MCF 10A (cell line): ENCODE measurements at regions not wholly inside any gene's neighbourhood (a gene's known extent, or its start where the extent isn't known, plus 50 kb on each side); places are given as distances from the start of the nearest gene placed in this dataset.

ENCODE experiments used
- BruUV-seq: library from RNA; stranded (reverse); fragments of 400-500 nt; replicated peaks from 2 replicates; lab custom pipeline; 2021; lab: Mats Ljungman, UMichigan
- CTCF ChIA-PET: fragments of 300-600 bp; sonication (Branson Sonifier 250); formaldehyde crosslinking; extraction: SDS; loops from one replicate; lab custom pipeline; 2021; ENCODE audit warnings: antibody characterized with exemption, inconsistent platforms; lab: Yijun Ruan, JAX
- POLR2A ChIA-PET: fragments of 300-600, 350-650 bp; sonication (Branson Sonifier 250); formaldehyde crosslinking; extraction: SDS; loops from one replicate; lab custom pipeline; 2020; ENCODE audit warnings: antibody characterized with exemption, inconsistent platforms; lab: Yijun Ruan, JAX
- DNase-seq: peaks from one replicate; pipeline ENCODE4 v3.0.0-alpha.2; 2018; ENCODE audit not compliant: unreplicated experiment
- H3K27ac Mint-ChIP-seq: one replicate; pipeline ENCODE4 v1.8.0; 2022; ENCODE audit warnings: mild to moderate bottlenecking, low read depth, mixed read lengths; ENCODE audit not compliant: unreplicated experiment
- H3K27me3 Mint-ChIP-seq: one replicate; pipeline ENCODE4 v1.8.0; 2022; ENCODE audit warnings: mixed read lengths; ENCODE audit not compliant: insufficient read depth, unreplicated experiment
- H3K36me3 Mint-ChIP-seq: one replicate; pipeline ENCODE4 v1.8.0; 2022; ENCODE audit warnings: mild to moderate bottlenecking, moderate library complexity, mixed read lengths; ENCODE audit not compliant: insufficient read depth, unreplicated experiment
- H3K4me1 Mint-ChIP-seq: one replicate; pipeline ENCODE4 v1.8.0; 2022; ENCODE audit warnings: mixed read lengths; ENCODE audit not compliant: insufficient read depth, unreplicated experiment
- H3K4me3 Mint-ChIP-seq: one replicate; pipeline ENCODE4 v1.8.0; 2022; ENCODE audit warnings: mild to moderate bottlenecking, moderate library complexity, mixed read lengths; ENCODE audit not compliant: unreplicated experiment
- H3K9me3 Mint-ChIP-seq: one replicate; pipeline ENCODE4 v1.8.0; 2022; ENCODE audit warnings: mixed read lengths; ENCODE audit not compliant: unreplicated experiment
- intact Hi-C: fragments of 100-400 bp; cut with micrococcal nuclease; formaldehyde crosslinking; loops from 2 replicates; pipeline ENCODE4 v1.14.1; 2022
- TF ChIP-seq, protein P1 (sequence below): fragments of 200-600 bp; IDR thresholded peaks from one replicate; pipeline ENCODE4 v1.8.0; 2022; ENCODE audit warnings: antibody characterized with exemption, mild to moderate bottlenecking; ENCODE audit not compliant: unreplicated experiment

GRCh38 chr2:8544171-8544785 lies 137.6 kb upstream of the ID2 start:
- Mint-ChIP-seq H3K4me1 (no peaks in the 10 kb centered on the region), H3K9me3 (peaks cover 21% of the 10 kb centered on the region), H3K27ac (no peak overlapping the region), H3K4me3 (no peak overlapping the region), H3K36me3 (no peaks in the 10 kb centered on the region), H3K27me3 (no peaks in the 10 kb centered on the region)
- DNase-seq, result no peak
- BruUV-seq, result no TSS peak
- TF ChIP-seq, protein P1, sequence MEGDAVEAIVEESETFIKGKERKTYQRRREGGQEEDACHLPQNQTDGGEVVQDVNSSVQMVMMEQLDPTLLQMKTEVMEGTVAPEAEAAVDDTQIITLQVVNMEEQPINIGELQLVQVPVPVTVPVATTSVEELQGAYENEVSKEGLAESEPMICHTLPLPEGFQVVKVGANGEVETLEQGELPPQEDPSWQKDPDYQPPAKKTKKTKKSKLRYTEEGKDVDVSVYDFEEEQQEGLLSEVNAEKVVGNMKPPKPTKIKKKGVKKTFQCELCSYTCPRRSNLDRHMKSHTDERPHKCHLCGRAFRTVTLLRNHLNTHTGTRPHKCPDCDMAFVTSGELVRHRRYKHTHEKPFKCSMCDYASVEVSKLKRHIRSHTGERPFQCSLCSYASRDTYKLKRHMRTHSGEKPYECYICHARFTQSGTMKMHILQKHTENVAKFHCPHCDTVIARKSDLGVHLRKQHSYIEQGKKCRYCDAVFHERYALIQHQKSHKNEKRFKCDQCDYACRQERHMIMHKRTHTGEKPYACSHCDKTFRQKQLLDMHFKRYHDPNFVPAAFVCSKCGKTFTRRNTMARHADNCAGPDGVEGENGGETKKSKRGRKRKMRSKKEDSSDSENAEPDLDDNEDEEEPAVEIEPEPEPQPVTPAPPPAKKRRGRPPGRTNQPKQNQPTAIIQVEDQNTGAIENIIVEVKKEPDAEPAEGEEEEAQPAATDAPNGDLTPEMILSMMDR, result no peak
- intact Hi-C loops, result no loop called here
- CTCF ChIA-PET, result no interaction called here
- POLR2A ChIA-PET, result no interaction called here

DNA sequence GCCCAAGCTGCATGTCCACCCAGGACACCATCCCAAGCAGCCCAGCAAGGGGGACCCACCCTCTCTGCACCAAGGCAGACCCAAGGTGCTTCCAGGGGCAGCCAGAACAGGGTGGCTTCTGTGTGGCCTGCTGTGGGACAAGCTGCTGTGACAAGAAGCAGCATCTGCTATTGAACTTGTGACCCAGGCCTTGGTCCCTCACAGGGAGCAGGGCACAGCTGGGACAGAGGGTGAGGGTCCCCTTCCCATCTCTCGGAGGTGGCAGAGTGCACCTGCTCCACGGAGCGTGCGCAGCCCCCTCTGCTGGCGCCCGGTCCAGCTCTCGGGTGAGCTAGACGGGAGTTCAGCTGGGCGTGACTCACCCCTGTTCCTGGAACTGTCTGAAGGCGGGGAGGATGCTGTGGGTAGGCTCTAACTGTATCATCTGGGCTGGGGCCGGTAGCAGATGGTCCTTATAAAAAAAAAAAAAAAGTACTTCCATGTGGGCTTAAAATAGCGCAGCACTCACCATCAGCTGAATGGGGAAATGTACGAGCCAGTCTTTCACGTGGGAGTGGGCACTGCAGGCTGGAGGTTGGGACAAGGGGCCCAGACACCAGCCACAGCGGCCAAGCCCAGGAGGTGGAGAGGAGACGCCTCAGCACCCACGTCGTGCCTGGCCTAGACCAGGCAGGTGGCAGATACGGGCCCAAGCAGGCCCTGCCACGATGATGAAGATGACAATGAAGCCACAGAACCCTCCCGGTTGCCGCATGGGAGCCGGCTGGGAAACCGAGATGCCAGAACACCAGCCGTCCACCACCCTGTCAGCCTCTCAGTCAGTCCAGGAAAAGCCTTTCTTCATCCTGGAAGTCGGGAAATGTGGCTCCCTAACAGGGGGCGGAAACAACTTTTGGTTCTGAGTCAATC lies 136.8 kb upstream of the ID2 start:
- H3K27me3 Mint-ChIP-seq, result no peaks in the 10 kb centered on the region
- intact Hi-C loops, result no loop called here
- ChIA-PET CTCF (no interaction called here), POLR2A (no interaction called here)
- H3K27ac Mint-ChIP-seq, result no peak overlapping the region
- TF ChIP-seq, protein P1, result no peak
- H3K4me3 Mint-ChIP-seq, result no peak overlapping the region
- H3K4me1 Mint-ChIP-seq, result no peaks in the 10 kb centered on the region
- peak; percentile 67 for DNase-seq
- peaks cover 28% of the 10 kb centered on the region for H3K9me3 Mint-ChIP-seq
- BruUV-seq, result no TSS peak
- no peaks in the 10 kb centered on the region for H3K36me3 Mint-ChIP-seq

- DNase-seq, result no peak
- H3K36me3 Mint-ChIP-seq, result no peaks in the 10 kb centered on the region
- BruUV-seq, result no TSS peak
- H3K4me3 Mint-ChIP-seq, result no peak overlapping the region
- TF ChIP-seq, protein P1, result no peak
- POLR2A ChIA-PET, result interaction anchor here (0.7 kb wide), 1 partner anchor 115 kb away, joined by 3 read pairs; no protein-coding TSS in a partner anchor
- intact Hi-C loops, result no loop called here
- no peaks in the 10 kb centered on the region for H3K27me3 Mint-ChIP-seq
- H3K27ac Mint-ChIP-seq, result no peak overlapping the region
- CTCF ChIA-PET, result no interaction called here
- H3K9me3 Mint-ChIP-seq, result peaks cover 30% of the 10 kb centered on the region
- no peaks in the 10 kb centered on the region for H3K4me1 Mint-ChIP-seq
Measured at GRCh38 chr2:8545695-8546611, 135.9 kb upstream of the ID2 start.
